Caki2 (cell line): ENCODE measurements at regions not wholly inside any gene's neighbourhood (a gene's known extent, or its start where the extent isn't known, plus 50 kb on each side); places are given as distances from the start of the nearest gene placed in this dataset.

Experiments used
- DNase-seq: peaks from one replicate; pipeline ENCODE4 v3.0.0-alpha.2; 2015; ENCODE audit warnings: low read depth
- in situ Hi-C: cut with HindIII; loops from 2 replicates; pipeline ENCODE4 v1.10.0; 2016; ENCODE audit warnings: low sequenced_read_pairs, low pct_unique_long_range_greater_than_20kb, mixed read lengths

DNA sequence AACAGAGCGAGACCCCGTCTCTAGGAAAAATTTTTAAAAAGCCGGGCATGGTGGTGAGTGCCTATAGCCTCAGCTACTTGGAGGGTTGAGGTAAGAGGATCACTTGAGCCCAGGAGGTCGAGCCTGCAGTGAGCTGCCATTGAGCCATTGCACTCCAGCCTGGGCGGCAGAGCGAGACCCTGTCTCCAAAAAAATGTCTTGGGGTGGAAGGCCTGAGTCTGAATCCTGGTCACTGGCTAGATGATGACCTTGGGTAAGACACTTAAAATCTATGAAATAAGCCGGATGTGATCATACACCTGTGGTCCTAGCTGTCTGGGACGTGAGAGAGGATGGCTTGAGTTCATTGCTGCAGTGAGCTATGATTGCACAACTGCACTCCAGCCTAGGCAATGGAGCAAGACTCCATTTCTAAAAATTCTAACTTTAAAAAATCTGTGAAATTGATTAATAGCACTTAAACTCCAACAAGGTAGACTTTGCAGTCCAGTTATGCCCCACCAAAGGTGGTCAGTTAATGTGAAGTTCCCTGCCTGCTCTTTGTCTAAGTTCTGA lies 157.3 kb upstream of the UMPS start:
- in situ Hi-C loops: loop anchor here (25.0 kb wide), 1 partner anchor 114 kb away; no protein-coding TSS in a partner anchor
- no peak for DNase-seq

DNA sequence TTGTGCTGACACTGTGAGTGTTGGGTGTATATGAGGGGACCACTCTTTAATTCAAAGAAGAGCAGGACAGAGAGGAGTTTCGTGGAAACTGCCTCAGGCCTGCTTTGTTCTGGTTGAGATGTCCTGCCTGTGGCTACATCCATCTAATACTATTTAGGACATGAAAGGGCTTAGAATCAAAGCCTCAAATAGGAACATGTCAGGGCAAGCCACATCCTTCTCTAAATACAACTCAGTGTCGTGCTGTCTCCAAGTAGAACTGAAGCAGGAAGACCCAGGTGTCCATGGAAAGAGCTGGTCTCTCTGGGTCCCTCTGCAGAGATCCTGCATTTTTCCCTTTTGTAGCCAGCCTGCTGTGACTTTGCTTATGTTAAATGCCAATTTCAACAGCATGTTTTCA lies 156.2 kb upstream of the UMPS start:
- DNase-seq: no peak
- in situ Hi-C loops: loop anchor here (25.0 kb wide), 1 partner anchor 113 kb away; no protein-coding TSS in a partner anchor

DNA sequence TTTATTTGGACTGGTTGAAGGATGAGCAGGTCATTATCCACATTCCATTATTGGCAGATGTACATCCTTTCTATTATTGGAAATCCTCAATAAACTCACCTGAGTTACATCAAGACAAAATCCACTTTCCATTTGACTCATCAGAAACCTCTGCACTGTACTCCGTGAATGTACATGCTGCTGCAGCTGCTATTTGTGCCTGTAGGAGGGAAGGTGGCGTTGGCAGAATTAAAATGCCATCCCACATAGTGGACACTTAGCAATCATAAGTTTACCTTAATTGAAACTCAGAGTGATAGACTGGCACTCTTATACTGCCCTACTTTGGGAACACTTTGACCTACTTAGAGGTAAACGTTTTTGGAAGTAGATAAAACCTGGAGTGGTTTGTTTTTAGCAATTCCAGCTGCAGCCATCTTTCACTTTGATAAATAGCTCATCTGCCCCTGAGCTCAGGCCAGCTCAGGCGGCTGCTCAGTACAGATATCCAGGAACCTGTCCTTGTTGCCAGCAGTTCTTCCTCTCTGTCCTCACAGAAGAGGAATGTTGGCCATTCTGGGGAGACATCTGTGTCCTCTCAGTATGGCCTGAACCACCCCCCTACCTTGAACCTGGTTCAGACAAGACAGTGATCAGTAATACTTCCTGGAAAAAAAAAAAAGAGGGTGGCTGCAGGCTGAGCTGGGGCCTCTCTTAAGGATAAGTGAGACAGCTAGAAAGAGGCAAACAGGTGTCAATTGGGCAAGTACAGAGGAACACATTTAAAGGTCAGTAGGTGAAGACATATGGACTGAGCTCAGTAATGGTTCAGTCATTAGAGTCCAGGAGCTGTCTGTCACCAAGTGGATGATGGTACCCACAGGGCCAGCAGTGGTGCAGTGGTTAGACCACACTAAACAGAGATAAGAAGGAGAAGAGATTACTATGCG lies 153.4 kb upstream of the UMPS start:
- in situ Hi-C loops: no loop called here
- no peak for DNase-seq

DNA sequence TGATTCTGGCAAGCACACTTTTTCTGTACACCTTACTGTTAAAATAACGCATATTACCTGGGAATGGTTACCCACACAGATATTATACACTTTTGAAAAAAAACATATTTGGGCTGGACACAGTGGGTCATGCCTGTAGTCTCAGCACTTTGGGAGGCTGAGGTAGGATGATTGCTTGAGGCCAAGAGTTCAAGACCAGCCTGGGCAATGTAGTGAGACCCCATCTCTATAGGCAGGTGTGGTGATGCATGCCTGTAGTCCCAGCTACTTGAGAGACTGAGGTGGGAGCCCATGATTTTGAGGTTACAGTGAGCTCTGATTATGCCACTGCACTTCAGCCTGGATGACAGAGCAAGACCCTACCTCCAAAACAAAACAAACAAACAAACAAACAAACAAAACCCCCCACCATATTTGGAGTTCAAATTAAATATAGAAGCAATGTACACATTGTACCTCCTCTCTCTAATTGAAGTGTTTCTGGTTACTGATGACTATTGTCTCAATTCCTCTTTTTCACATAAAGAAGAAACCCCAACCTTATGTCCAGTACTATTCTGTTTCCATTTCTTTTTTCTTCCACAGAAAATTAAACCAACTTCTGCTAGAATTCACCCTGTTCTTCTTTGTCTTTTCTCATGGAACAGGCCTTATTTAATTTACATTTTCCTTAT lies 152.6 kb upstream of the UMPS start:
- DNase-seq: no peak
- in situ Hi-C loops: no loop called here

DNA sequence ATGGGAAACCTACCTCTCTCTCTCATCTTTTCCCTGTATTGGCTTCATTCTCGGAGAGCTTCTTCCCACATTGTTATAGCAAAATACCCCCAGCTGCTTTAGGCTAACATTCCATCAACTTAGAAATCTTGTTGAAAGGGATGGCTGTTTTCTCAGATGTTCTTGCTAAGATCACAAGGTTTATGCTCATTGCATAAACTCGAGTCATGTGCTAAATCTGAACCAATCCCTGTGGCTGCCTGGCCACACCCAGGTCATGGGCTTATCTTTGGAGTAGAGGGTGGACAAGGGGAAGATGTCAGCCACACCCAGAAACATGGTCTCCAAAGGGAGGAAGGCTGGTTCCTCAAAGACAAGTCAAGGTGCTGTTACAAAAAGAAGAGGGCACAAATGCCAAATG lies 150.6 kb upstream of the UMPS start:
- in situ Hi-C loops: no loop called here
- no peak for DNase-seq

DNA sequence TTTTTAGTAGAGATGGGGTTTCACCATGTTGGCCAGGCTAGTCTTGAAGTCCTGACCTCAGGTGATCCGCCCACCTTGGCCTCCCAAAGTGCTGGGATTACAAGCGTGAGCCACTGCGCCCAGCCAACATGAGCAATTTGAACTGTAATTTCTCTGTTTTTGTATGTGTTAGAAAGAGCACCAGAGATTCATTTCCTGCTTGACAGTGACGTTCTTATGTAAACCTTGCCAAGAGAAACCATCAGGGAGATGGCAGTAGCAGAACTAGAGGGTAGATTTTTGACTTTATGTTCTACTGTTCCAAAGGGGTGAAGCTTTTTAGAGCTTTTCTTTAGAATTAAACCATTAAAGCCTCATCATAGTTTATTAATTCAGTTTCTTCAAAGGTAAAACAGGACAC lies 148.1 kb upstream of the UMPS start:
- in situ Hi-C loops: no loop called here
- DNase-seq: no peak

DNA sequence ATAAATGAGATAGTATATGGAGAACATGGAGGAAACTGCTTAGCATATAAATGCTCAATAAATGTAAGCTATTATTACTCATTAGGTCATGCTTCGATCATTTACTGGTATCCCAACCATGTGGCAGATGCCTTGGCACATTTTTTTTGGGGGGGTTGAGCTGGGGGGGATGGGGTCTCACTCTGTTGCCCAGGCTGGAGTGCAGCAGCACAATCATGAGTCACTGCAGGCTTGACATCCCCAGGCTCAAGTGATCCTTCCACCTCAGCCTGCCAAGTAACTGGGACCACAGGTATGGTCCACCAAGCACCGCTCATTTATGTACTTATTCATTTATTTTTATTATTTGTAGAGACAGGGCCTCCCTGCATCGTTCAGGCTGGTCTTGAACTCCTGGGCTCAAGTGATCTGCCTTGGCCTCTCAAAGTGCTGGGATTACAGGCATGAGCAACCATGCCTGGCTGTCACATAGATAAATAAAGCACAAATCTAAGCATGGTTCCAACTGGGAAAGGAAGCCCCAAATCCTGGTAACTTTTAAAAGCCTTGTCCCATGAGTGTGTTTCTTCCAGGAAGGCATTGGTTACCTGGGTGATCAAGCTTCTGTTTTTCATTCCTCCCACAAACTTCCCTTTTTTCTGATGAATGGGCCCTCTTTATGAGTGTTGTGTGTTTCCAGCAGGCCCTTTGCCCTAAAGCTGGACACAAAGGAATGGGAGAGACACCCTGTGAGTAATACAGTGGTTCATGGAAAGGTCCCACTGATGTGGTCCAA lies 147.4 kb upstream of the UMPS start:
- peak; percentile 82 for DNase-seq
- in situ Hi-C loops: no loop called here

DNA sequence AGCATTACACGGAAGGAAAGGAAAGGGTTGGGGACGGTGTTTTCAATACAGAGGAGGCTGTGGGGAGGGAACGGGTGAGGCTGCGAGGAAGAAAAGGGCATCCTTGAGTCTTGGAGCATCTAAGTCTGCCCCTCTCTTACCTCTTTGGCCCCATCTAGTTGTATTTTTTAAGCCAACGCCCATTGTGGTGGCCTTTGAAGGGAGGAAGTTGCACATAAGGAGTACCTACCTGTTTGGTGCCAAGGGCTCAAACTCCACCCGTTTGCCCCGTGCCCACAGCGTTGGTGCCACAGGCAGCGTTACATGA lies 146.1 kb upstream of the UMPS start:
- in situ Hi-C loops: no loop called here
- no peak for DNase-seq

DNA sequence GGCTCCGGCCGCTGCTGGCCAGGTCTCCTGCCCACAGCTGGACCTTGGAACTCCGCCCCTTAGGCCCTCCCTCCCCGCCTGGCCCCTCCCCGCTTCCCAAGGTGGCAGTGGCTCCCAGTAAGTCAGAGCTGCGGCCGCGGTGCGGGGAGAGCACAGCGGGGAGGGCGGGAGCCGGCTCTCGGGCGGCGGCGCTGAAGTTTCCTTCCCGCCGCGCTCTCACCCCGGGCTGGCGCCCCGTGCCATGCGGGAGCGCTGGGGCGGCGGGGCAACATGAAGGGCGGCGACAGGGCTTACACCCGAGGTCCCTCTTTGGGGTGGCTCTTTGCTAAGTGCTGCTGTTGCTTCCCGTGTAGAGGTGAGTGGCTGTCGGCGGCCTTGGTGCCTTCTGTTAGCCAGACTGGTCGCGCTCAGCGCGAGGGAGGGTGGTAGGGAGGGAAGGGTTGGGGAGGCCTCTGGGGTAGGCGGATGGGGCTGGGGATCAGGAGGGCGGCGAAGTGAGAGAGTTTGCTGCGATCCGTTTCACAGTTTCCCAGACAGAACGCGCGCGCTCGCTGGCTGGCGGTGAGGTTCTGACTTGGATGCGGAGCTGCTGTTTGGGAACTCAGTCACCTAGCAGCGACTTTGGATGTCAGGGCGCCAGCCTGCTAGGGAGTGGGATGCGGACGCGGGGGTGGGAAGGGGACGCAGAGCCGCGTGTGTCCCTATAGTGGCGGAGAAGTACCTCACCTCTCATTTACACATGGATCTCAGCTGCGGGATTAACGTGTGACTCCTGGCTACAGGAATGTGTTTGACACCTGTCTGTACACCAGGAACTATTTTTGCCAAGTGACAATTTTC lies 145.5 kb upstream of the UMPS start:
- in situ Hi-C loops: no loop called here
- peak; percentile 63 for DNase-seq

DNA sequence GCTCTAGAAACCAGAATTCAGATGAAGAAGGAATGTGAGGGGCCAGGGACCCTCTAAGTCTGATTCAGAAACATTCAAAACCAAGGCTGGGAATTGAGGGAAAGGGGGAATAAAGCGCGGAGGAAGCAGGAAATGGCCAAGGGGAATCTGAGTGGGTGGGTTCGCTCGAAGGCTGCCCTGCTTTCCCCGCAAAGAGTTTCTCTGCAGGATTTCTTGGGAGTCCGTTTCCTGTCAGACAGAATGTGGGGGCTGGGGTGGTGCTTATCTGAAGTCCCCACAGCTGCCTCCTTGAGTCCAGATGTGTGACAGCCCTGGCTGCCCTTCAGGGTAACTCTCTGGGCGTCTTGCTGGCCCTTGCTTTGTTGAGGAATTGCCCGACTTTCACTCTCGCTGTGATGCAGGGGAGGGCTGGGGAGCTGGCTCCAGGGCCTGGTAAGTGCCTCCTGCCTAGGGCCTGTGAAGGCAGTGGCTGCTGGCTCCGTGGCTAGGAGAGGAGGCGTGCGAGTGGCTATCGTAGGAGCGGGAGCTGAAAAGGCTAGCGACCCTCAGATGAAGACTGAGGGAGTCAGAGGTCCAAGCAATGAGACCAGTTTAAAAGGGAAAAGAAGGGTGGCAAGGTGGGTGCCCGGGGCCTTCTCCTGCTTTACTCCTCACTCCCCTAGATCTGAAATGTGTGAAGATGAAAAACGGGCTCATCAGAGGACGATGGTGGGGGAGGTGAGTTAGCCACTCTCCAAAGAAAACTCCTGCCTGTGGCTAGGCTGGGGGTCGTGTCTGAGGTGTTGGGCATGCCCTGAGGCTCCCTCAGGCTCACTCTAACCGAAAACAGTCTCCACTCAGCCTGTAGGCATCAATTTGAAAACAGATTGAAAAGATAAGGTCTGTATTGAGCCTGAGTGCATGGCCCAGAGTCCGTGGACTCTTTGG lies 143.9 kb upstream of the UMPS start:
- no peak for DNase-seq
- in situ Hi-C loops: no loop called here

DNA sequence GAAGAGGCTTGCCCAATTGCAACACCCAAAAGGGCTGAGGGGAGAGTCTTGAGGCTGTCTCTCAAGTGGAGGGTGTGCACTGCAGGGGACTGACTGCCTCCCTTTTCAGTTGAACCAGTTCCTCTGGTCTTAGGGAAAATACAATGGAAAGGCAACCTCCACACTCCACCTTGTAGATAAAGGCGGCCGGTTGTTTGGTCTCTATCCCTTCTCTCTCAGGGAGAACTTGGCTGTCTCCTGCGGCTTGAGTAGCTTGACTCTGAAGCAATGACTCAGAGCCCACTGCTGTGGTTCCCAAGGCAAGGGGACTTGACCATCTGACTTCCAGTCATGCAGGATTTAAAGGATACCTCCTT lies 143.2 kb upstream of the UMPS start:
- DNase-seq: no peak
- in situ Hi-C loops: no loop called here

DNA sequence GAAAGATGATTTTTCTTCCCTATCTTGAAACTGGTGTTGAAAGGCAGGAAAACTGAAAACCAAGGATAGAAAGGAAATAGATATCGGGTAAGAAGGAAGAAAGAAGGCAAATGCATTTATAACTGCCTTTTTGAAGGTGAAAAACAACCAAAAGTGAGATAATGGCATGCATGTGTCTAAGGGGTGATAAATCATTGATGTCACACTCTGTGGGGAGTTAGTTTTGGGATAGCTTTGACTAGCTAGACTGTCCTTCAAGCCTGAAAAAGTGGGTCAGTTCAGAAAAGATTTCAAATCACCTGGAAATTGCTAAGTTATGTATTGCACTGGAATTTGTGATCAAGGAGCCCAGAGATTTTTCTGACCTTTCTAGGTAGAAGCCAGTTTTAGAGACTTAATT lies 142.2 kb upstream of the UMPS start:
- in situ Hi-C loops: no loop called here
- DNase-seq: no peak

DNA sequence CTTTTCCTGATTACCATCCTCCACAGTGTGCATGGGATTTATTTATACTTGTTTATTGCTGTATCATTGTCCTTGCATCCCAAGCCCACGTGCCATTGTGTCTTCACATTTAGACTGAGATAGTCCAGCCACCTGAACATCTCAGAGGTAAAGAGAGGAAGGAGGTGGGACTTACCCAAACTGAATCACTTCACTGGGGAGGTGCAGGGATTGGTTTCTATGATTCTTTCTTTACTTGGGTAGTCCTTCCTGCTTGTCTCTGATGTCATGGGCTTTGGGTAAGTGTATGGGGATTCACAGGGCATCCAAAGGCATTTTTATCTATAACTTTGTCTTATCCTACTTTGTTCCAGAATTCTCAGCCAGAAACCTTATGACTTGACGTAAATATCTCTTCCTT lies 141.5 kb upstream of the UMPS start:
- no peak for DNase-seq
- in situ Hi-C loops: no loop called here

DNA sequence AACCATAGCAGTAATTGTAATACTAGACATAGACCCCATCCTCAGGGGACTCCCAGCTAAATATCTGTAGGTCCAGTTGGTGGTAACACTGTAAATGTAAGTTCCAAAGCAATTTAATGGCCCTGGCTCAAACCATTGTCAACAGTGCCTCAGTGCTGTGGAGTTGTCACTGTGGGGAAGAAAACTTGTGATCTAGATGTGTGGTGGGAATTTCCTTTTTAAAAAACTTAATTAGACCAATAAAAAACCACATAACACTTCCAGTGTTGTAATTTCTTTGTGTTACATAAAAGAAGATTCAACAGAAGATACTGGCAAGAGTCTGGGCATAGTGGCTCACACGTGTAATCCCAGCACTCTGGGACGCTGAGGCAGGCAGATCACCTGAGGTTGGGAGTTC lies 138.6 kb upstream of the UMPS start:
- in situ Hi-C loops: no loop called here
- DNase-seq: no peak

DNA sequence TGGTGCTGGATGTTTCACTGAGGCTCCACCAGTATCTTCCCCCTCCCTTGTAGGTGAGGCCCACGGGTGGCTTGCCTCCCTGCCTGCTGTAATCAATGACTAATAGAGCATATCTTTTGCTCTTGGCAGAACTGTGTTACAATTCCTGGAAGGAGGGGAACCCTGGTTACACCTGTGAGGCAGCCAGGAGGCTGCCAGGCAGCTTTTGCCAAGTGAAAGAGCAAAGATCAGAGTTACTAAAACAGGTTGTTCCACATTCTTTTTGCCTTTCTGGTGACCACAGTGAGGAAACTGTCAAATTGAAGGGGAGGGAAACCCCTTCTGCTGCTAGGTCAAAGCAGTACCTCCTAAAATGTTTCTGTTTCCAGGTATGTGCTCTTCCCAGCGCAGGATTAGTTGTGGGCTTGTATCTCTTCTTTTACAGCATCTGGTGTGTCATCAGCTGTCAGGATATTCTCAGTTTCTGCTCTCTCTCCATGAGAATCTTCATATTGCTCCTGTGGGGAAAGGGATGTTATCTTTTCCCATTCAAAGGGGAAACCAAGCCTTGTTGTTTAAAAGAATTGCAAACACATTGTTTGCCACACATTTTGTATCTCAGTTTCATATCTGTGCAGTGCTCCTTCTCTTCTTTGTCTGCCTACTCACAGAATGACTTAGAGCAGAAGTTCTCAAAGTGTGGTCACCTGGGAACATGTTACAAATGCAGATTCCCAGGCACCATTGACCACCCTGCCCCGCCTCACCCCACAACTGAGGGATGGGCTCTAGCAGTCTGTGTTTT lies 137.4 kb upstream of the UMPS start:
- in situ Hi-C loops: no loop called here

DNA sequence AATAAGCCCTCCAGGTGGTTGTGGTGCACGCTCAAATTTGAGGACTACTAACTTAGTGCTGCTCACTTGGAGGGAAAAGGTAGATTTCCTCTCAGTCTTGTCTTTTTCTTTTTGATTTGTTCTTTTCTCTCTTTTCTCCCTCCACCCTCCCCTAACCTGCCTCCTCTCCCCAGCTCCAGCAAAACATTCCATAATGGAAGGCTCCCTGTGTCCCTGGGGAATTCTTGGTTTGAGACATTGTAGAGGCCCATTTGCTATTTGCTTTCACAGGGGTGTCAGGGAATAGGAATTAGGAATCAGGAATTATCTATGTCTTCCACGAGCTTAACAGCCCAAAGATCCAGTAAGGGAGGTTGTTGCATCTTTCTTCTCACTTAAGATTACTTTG lies 136.8 kb upstream of the UMPS start:
- no peak for DNase-seq
- in situ Hi-C loops: no loop called here

More for the DNA sequence above, 137.4 kb upstream of the UMPS start:
- no peak for DNase-seq
